WTC11 (cell line): ENCODE measurements at regions not wholly inside any gene's neighbourhood (a gene's known extent, or its start where the extent isn't known, plus 50 kb on each side); places are given as distances from the start of the nearest gene placed in this dataset.

Experiments
- ATAC-seq: fragments of 200-7000 bp; cut with Tn5 transposase; 2 replicates; pipeline ENCODE4 v1.10.0; 2021; ENCODE audit warnings: mild to moderate bottlenecking, moderate library complexity
- CTCF ChIA-PET: fragments of 300-600 bp; sonication (Branson Sonifier 250); formaldehyde crosslinking; loops from one replicate; lab custom pipeline; 2021; ENCODE audit warnings: antibody characterized with exemption; lab: Charles Lee
- POLR2A ChIA-PET: fragments of 350-600 bp; sonication (Branson Sonifier 250); formaldehyde crosslinking; loops from one replicate; lab custom pipeline; 2021; ENCODE audit warnings: antibody characterized with exemption; lab: Charles Lee
- DNase-seq: peaks from one replicate; pipeline ENCODE4 v3.0.0; 2021; ENCODE audit warnings: low spot score
- H3K27ac Mint-ChIP-seq: 2 replicates; pipeline ENCODE4 v1.8.0; 2021; ENCODE audit warnings: mixed read lengths
- H3K27me3 Mint-ChIP-seq: 2 replicates; pipeline ENCODE4 v1.8.0; 2021; ENCODE audit warnings: low read depth, mild to moderate bottlenecking, moderate library complexity, mixed read lengths
- H3K36me3 Mint-ChIP-seq: 2 replicates; pipeline ENCODE4 v1.8.0; 2021; ENCODE audit warnings: mixed read lengths
- H3K4me1 Mint-ChIP-seq: 2 replicates; pipeline ENCODE4 v1.8.0; 2022; ENCODE audit warnings: mixed read lengths
- H3K4me3 Mint-ChIP-seq: 2 replicates; pipeline ENCODE4 v1.8.0; 2021; ENCODE audit warnings: mild to moderate bottlenecking, moderate library complexity, mixed read lengths
- H3K9me3 Mint-ChIP-seq: 2 replicates; pipeline ENCODE4 v1.8.0; 2021; ENCODE audit warnings: mixed read lengths
- ARID4B ChIP-seq: sonication (generic); formaldehyde crosslinking; IDR thresholded peaks from 2 replicates; pipeline ENCODE4 v1.8.0; 2023; ENCODE audit warnings: missing genetic modification reagents, mild to moderate bottlenecking, borderline replicate concordance
- FOXK1 ChIP-seq: sonication (generic); formaldehyde crosslinking; IDR thresholded peaks from 2 replicates; pipeline ENCODE4 v1.8.0; 2022; ENCODE audit warnings: mild to moderate bottlenecking, moderate library complexity, missing genetic modification reagents
- FOXP4 ChIP-seq: sonication (generic); formaldehyde crosslinking; IDR thresholded peaks from 2 replicates; pipeline ENCODE4 v1.8.0; 2022; ENCODE audit warnings: mild to moderate bottlenecking, missing genetic modification reagents
- GABPB1 ChIP-seq: sonication (generic); formaldehyde crosslinking; IDR thresholded peaks from 2 replicates; pipeline ENCODE4 v1.8.1; 2023; ENCODE audit warnings: mild to moderate bottlenecking, missing genetic modification reagents
- HMGA2 ChIP-seq: fragments of 250-450 bp; sonication (Bioruptor Pico); IDR thresholded peaks from 2 replicates; pipeline ENCODE4 v1.4.0; 2021; ENCODE audit warnings: mild to moderate bottlenecking, moderate library complexity
- HMGXB4 ChIP-seq: sonication (generic); formaldehyde crosslinking; IDR thresholded peaks from 2 replicates; pipeline ENCODE4 v1.8.1; 2023; ENCODE audit warnings: mild to moderate bottlenecking, moderate library complexity, missing genetic modification reagents
- MLX ChIP-seq: sonication (generic); formaldehyde crosslinking; IDR thresholded peaks from 2 replicates; pipeline ENCODE4 v1.8.1; 2023; ENCODE audit warnings: mild to moderate bottlenecking, missing genetic modification reagents, moderate library complexity
- MXD4 ChIP-seq: fragments of 250-450 bp; sonication (Bioruptor Pico); IDR thresholded peaks from 2 replicates; pipeline ENCODE4 v1.8.0; 2021; ENCODE audit warnings: mild to moderate bottlenecking, moderate library complexity, borderline replicate concordance
- NFATC4 ChIP-seq: fragments of 250-450 bp; sonication (Bioruptor Pico); IDR thresholded peaks from 2 replicates; pipeline ENCODE4 v1.9.0; 2021; ENCODE audit warnings: mild to moderate bottlenecking
- NFYB ChIP-seq: sonication (generic); formaldehyde crosslinking; conservative IDR thresholded peaks from 2 replicates; pipeline ENCODE4 v1.8.0; 2022; ENCODE audit warnings: low read depth, missing genetic modification reagents
- RORB ChIP-seq: fragments of 250-450 bp; sonication (Bioruptor Pico); IDR thresholded peaks from 2 replicates; pipeline ENCODE4 v1.9.0; 2021; ENCODE audit warnings: mild to moderate bottlenecking
- STAT6 ChIP-seq: sonication (generic); formaldehyde crosslinking; conservative IDR thresholded peaks from 2 replicates; pipeline ENCODE4 v1.8.1; 2023; ENCODE audit warnings: mild to moderate bottlenecking, low read depth, missing genetic modification reagents, moderate library complexity
- TCF7 ChIP-seq: sonication (generic); formaldehyde crosslinking; IDR thresholded peaks from 2 replicates; pipeline ENCODE4 v1.8.0; 2022; ENCODE audit warnings: mild to moderate bottlenecking, low read depth, missing genetic modification reagents, moderate library complexity
- ZNF263 ChIP-seq: sonication (generic); formaldehyde crosslinking; IDR thresholded peaks from 2 replicates; pipeline ENCODE4 v1.8.1; 2022; ENCODE audit warnings: low read depth, mild to moderate bottlenecking, moderate library complexity, missing genetic modification reagents
- ZNF281 ChIP-seq: sonication (generic); formaldehyde crosslinking; IDR thresholded peaks from 2 replicates; pipeline ENCODE4 v1.8.0; 2023; ENCODE audit warnings: mild to moderate bottlenecking, missing genetic modification reagents
- ZNF532 ChIP-seq: fragments of 250-450 bp; sonication (Bioruptor Pico); IDR thresholded peaks from 2 replicates; pipeline ENCODE4 v1.9.0; 2021; ENCODE audit warnings: mild to moderate bottlenecking, borderline replicate concordance

GRCh38 chr1:218624052-218624451, 278.9 kb downstream of the TGFB2 start:
- DNase-seq (no peak), ATAC-seq (no peak)
- ChIA-PET CTCF (no interaction called here), POLR2A (no interaction called here)
- H3K27ac Mint-ChIP-seq = no peak overlapping the region
- no peak for TF ChIP-seq NFATC4 (CRISPR knock-in tag)
- TF ChIP-seq HMGA2 = no peak
- no peak for TF ChIP-seq ZNF532 (CRISPR knock-in tag)
- no peak for TF ChIP-seq MXD4 (CRISPR knock-in tag)
- no peak for TF ChIP-seq ZNF263 (CRISPR knock-in tag)
- TF ChIP-seq STAT6 (CRISPR knock-in tag) = no peak
- TF ChIP-seq GABPB1 (CRISPR knock-in tag) = no peak
- TF ChIP-seq FOXK1 (CRISPR knock-in tag) = no peak
- TF ChIP-seq TCF7 = no peak
- no peak for TF ChIP-seq FOXP4 (CRISPR knock-in tag)
- no peak for TF ChIP-seq ZNF281 (CRISPR knock-in tag)
- TF ChIP-seq RORB (CRISPR knock-in tag) = no peak
- no peak for TF ChIP-seq NFYB (CRISPR knock-in tag)
- no peak for TF ChIP-seq ARID4B
- TF ChIP-seq HMGXB4 (CRISPR knock-in tag) = no peak
- TF ChIP-seq MLX (CRISPR knock-in tag) = no peak
- no peaks in the 10 kb centered on the region for H3K27me3 Mint-ChIP-seq
- peaks cover 14% of the 10 kb centered on the region for H3K9me3 Mint-ChIP-seq
- no peaks in the 10 kb centered on the region for H3K4me1 Mint-ChIP-seq
- 0 out of 2 replicates have a peak, but pooled peaks cover 3% of the 10 kb centered on the region for H3K36me3 Mint-ChIP-seq
- H3K4me3 Mint-ChIP-seq = no peak overlapping the region
